GM19395 (cell line): ENCODE measurements at regions not wholly inside any gene's neighbourhood (a gene's known extent, or its start where the extent isn't known, plus 50 kb on each side); places are given as distances from the start of the nearest gene placed in this dataset.

Experiments used
- ATAC-seq: cut with Tn5 transposase; IDR thresholded peaks from one replicate; pipeline ENCODE4 v1.9.1; 2021; ENCODE audit warnings: mild to moderate bottlenecking, moderate library complexity; ENCODE audit not compliant: unreplicated experiment

DNA sequence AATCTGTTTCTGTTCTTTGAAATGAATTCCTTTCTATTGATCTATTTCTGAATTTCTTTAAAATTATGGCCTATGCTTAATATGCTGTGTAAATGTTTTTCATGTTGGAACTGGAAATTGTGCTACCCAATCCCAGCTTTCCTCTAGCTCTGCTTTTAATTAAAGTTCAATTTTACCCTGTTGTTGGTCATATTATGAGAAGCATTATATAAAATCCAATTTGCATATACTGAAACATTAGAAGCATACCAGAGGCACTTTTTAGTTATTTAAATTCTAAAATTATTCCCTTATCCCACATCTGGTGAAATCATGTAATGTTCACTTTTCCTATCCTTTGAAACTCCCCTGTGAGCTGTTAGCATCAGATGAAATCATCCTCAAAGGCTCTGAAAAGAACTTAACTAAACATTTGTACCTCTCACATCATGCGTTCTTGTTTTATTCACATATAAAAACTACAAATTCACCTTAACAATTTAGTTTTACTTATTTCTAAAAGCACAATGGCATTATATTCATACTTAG lies 160.6 kb upstream of the COL21A1 start:
- ATAC-seq: no peak

DNA sequence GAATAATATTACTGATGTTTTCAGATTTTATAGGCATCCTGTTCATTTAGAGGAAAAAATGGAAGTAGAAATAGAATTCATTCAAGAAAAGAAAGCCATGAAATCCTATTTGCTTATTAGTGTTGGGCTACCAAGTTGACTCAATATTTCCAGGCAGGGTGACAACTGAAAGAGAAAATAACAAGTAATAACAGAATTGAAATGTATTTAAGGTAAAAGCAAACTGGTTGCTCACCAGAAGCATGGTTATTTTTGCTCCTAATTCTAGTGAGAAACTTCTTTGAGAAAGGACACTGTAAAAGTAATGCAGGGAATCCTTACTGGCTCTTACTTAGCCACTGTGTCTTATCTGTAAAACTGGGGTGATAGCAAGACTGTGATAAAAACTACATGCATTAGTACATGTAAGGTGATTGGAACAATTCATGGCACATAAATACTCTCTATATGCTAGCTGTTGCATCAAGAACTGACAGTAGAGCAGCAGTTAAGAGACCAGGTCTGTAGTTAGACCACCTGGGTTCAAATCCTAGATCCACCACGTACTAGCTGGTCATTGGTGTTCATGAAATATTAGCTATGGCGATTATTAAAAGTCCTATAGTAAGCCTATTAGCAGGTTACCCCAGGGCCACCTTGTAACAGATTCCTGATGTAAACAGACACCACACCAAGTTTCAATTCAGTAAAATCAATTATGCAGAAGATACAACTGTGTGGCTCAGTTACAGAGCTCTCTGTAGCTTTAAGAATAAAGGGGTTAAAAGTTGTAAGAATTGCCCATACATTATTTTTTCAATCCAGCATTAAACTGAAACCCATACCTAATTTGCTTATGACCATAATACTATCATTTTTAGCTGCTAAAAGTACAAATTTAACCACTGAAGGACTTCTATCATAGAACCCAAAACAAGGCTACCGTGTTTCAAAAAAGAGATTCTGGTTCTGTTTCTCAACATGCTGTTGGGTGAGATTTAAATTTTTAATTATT lies 159.2 kb upstream of the COL21A1 start:
- peak; percentile 77 for ATAC-seq

GRCh38 chr6:56404599-56404998 lies 157.2 kb upstream of the COL21A1 start:
- no peak for ATAC-seq

DNA sequence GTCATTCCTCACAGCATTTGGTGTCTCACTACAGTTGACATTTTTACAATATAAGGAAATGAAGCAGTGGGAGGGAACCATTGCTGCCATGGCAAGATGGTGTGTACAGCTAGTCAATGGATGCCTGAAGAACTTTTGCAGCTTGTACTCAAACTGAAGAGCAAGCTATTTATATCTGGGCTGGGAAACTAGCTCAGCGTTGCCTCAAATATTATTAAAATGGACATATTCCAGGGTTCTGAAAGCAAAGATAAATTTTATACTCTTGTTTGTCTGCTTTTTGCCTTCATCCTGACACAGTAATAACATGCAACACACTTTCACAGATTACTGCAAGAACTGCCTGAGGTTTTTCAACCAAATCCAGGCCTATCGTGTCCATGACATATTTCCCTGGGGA lies 156.4 kb upstream of the COL21A1 start:
- no peak for ATAC-seq

DNA sequence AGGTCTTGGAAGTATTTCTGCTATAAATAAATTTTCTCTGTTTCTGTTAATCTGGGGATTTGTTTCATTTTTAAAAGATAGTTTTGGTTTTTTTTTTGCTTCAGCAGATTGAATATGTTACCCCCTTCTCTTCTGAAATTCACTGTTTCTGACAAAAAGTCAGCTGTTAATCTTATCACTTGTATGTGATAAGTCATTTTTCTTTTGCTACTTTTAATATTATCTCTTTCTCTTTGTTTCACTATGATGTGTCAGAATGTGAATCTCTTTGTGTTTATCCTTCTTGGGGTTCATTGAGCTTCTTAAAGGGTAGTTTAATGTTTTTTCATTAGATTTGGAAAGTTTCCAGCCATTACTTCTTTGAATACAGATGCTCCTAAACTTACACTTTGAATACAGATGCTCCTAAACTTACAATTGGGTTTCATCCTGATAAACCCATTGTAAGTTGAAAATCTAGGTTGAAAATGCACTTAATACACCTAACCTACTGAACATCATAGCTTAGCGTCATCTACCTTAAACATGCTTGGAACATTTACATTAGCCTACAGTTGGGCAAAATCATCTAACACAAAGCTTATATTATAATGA lies 154.2 kb upstream of the COL21A1 start:
- no peak for ATAC-seq

- no peak for ATAC-seq
Measured at GRCh38 chr6:56400273-56400672, 152.9 kb upstream of the COL21A1 start.

GRCh38 chr6:56399672-56400263 lies 152.4 kb upstream of the COL21A1 start:
- no peak for ATAC-seq

DNA sequence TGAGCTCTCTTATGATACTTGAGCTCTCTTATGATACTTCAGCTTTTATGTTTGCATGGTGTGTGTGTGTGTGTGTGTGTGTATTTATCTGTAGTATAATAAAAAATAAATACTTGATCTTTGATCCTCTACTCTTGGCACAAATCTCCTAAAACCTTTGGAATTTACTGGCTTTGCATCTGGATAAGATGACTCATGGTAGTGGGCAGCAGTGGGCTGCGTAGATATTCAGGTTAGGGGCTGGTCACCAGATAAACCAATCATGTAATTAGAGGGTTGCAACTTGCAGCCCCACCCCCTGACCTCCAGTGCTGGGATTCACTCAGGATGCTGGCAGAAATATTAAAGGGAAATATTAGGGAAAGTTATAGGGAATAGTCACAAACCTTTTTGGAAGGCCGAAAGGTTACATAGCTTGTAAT lies 151.9 kb upstream of the COL21A1 start:
- no peak for ATAC-seq

GRCh38 chr6:56396435-56396834 lies 149.1 kb upstream of the COL21A1 start:
- ATAC-seq: no peak

DNA sequence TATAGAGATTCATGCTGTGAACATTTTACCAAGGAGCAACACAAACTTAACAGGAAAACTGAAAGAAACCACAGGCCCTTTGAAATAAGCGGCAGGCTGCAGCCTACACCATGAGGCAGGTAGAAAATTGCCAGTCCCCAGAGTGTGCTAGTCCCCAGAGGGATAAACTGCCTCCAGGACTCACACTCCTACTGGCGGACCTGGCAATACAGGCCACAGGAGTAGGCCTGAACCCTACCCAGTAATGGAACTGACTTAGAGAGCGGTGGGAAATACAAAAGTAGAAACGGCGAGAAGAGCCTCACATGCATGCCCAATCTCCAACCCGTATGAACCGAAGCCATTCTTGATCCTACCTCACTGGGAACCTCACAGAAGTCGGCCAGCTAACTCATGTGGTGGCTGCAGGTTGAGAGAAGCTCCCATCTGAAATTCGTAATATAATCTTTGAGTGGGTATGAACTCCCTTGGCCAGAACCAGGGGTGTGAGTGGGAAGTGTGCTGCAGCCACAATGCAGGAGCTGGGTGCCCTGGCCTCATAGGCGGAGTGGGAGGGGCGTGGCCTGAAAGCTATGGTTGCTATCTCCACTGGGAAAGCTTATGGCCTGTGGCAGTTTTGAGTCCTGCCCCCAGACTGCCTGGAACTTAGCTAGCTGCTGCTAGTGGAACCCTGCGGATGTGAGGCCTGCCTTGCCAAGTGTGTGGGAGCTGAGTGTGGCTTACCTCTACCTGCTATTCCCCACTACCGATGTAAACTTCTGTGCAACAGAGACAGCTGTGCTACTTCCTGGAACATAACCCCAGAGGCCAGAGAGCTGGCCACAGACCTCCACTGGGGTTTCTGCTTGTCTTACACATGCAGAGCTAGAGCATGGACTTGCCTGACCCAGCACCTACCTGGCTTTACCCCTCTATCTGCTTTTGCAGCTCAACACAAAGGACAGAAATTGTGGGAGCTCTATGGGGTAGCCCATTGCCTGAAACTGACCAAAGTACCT lies 146.5 kb upstream of the COL21A1 start:
- ATAC-seq: no peak

DNA sequence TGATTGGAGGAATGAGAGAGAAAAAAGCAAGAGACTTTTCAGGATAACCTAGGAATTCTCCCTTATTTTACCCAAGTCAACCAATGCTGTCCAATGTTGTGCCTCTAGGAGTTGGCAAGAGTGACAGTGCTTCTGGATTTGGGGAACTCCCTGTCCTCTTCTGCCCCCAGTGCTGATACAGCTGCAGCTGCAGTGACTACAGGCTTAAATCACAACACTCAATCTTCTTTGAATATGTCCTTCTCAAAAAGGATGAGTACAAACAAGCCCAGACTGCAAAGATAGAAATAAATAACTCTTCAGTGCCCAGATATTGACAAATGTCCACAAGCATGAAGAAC lies 141.0 kb upstream of the COL21A1 start:
- no peak for ATAC-seq

GRCh38 chr6:56387621-56388414 lies 140.4 kb upstream of the COL21A1 start:
- ATAC-seq: no peak

- no peak for ATAC-seq
Measured at GRCh38 chr6:56386717-56387116, 139.3 kb upstream of the COL21A1 start.

GRCh38 chr6:56385981-56386593 lies 138.7 kb upstream of the COL21A1 start:
- no peak for ATAC-seq

- no peak for ATAC-seq
Measured at GRCh38 chr6:56383160-56383559, 135.8 kb upstream of the COL21A1 start.

GRCh38 chr6:56382416-56382940 lies 135.1 kb upstream of the COL21A1 start:
- ATAC-seq: no peak

GRCh38 chr6:56381801-56382251 lies 134.4 kb upstream of the COL21A1 start:
- ATAC-seq: no peak

GRCh38 chr6:56380476-56380875 lies 133.1 kb upstream of the COL21A1 start:
- no peak for ATAC-seq
